Left ventricle myocardium superior (tissue), 1 donor: ENCODE measurements at regions not wholly inside any gene's neighbourhood (a gene's known extent, or its start where the extent isn't known, plus 50 kb on each side); places are given as distances from the start of the nearest gene placed in this dataset.
"Not testable (repeated sequence)": the region's sequence is repeated elsewhere in the genome, so short reads cannot be mapped to it uniquely, and the experiment has no call there.

Source experiments
- ATAC-seq: fragments of 200-7000 bp; cut with Tn5 transposase; one replicate; pipeline ENCODE4 v1.9.1; 2020; ENCODE audit warnings: mild to moderate bottlenecking, moderate library complexity
- DNase-seq: peaks from one replicate; pipeline ENCODE4 v3.0.0-alpha.2; 2020
- intact Hi-C: fragments of 100-400 bp; cut with micrococcal nuclease; formaldehyde crosslinking; loops from one replicate; pipeline ENCODE4 v1.11.0; 2022
- donor health status: DM: no; HTN: yes; CAD: no; lungs with severe emphysema.

- DNase-seq, result no peak
- ATAC-seq, result no peak
- intact Hi-C loops, result no loop called here
These were observed 542.7 kb upstream of the LMO3 start for GRCh38 chr12:17148706-17149105.

- ATAC-seq (no peak), DNase-seq (no peak)
- intact Hi-C loops, result no loop called here
These were observed 536.9 kb upstream of the LMO3 start for GRCh38 chr12:17142856-17143255.

GRCh38 chr12:17139931-17140330 is 534.0 kb upstream of the LMO3 start:
- ATAC-seq (no peak), DNase-seq (no peak)

GRCh38 chr12:17137396-17137795 is 531.4 kb upstream of the LMO3 start:
- intact Hi-C loops, result no loop called here
- no peak for DNase-seq
- ATAC-seq, result no peak

More at GRCh38 chr12:17139931-17140330, 534.0 kb upstream of the LMO3 start:
- intact Hi-C loops, result no loop called here

DNA sequence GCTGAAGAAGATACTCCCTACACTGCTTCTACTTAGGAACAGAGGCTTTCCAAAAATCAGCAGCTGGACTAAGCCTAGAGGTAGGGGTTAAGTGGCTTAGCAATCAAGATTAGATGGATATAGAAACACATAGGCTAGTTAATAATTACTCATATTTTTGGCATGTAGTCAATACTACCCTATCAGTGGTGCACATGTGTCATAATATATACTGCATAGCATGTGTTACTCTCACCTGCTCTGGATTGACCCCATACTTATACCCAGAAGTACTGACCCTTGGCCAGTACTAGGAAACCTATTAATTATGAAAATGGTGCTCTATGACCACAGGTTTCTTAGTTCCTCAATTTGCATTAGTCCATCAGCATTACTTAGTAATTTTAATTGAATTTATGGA is 528.4 kb upstream of the LMO3 start:
- intact Hi-C loops, result no loop called here
- DNase-seq (no peak), ATAC-seq (no peak)

- intact Hi-C loops, result no loop called here
- ATAC-seq (no peak), DNase-seq (no peak)
These were observed 526.4 kb upstream of the LMO3 start for GRCh38 chr12:17132336-17132735.

DNA sequence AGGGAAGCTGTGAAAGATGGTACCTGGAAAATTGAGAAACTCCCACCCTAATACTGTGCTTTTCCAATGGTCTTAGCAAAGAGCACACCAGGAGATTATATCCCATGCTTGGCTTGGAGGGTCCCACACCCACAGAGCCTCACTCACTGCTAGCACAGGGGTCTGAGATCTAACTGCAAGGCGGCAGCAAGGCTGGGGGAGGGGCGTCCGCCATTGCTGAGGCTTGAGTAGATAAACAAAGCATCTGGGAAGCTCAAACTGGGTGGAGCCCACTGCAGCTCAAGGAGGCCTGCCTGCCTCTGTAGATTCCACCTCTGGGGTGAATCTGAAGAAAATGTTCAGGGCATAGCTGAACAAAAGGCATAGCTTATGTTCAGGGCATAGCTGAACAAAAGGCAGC is 510.6 kb upstream of the LMO3 start:
- DNase-seq, ATAC-seq, intact Hi-C loops: not testable (repeated sequence)

DNA sequence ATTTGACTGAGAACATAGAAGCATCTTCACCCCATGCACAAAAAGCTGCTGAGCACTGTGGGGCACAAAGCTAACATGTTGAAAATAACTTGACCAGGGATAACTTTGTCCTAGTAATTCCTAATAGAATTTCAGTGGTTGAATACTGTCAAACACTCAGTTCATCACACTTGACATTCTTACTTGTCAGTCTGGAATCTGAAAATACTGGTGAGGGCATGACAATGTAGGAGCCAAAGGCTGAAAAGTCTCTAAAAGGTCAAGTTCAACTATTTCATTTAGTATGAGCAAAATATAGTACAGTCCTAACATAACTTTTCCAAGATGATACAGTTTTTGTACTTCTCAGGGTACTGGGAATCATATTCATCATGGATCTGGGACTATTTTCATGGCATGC is 504.4 kb upstream of the LMO3 start:
- intact Hi-C loops, result no loop called here
- ATAC-seq (no peak), DNase-seq (no peak)

DNA sequence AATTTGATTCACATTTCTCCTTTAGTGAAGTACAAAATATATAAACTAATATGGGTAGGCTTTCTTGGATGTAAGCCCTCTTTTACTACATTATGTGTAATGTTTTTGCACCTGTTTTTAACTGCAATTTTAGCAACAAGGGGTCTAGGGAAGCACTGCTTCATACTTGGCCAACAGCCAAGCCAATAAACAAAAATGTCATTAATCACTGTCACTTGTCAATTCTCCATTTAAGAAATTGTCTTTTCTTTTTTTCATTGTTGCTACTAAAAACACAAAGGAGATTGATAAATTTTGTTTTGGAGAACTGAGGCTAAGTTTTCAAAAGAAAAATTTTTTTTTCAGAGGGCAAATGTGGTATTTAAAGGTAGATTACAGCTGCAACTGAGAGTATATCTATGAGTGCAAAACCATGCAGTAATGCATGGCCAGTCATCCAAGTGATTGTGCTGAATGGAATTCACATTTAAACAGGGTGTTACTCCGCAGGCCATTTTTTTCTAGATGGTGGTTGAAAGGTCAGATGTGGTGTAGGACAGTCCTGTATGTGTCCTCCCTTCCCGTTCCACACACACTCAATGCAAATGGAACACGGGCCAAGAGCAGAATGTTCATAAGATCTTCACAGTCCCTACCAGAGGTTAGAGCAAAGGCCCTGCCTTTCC is 503.0 kb upstream of the LMO3 start:
- no peak for DNase-seq
- ATAC-seq, result no peak
- intact Hi-C loops, result no loop called here

DNA sequence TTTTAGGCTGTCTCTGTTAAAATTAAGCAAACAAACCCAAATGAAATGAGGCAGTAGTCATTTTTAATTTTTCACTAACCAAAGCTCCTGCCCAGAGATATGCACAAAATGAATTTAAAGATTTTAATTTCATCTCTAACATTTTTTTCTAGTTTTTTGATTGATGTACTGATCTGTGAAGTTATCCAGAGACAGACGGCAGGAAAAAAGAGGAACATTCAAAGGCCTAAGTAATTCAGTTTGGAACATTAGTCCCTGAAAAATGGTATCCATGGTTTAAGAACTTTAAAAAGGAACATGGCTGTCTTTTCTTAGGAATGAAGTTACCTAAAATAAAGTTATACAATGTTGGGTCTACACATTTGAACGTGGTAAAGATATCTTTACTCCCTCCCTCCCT is 498.8 kb upstream of the LMO3 start:
- no peak for DNase-seq
- ATAC-seq, result no peak
- intact Hi-C loops, result no loop called here

DNA sequence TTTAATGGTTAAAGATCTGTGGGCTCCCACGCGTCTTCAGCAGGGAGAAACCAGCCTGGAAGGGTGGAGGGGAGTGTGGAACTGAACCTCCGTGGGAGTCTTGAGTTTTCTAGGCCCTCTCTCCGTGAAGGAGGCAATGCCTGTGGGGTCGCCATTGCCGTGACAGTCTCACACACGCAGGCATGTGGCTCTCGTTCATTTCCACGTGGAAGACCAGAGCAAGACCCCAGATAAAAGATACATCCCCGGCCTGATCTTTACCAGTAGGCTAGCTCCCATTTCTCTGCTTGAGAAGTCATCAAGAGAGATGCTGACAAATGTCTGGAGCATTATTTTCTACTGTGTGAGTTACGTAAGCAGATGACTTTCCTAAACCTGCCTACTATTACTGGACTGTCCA is 491.7 kb upstream of the LMO3 start:
- DNase-seq, result no peak
- no peak for ATAC-seq
- intact Hi-C loops, result no loop called here

DNA sequence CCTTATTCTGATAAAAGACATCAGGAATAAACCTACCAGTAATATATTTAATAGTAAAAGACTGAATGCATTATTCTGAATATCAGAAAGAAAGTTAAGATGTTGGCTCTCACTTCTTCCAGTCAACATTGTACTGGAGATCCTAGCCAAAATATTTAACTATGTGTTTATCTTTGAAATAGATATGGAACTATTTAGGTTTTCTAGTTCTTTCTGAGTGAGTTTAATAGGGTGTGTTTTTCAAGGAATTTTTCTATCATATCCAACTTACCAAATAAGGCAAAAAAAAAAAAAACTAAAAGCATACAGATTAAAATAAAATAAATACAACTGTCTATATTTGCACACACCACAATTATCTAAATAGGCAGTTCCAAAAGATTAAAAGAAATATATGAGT is 478.9 kb upstream of the LMO3 start:
- intact Hi-C loops, result no loop called here
- DNase-seq (no peak), ATAC-seq (no peak)

- intact Hi-C loops, result no loop called here
- no peak for ATAC-seq
- DNase-seq, result no peak
These were observed 473.4 kb upstream of the LMO3 start for GRCh38 chr12:17079251-17079909.

DNA sequence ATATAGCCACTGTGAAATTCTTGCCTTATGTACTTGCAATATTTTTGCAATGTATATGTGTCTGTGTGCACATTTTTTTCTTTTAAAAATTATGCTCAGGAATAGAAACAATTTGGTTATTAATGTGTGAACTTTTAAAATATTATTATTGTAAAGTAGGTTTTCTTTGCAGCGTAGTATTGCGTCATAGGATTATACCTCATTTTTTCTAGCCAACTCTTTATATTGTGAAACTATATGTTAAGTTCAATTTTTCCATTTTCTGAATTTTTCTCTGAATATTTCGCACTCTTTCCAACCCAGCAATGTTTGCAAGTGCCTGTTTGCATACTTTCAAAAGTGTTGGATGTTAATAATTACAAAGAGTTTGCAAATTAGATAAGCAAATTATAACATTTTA is 471.6 kb upstream of the LMO3 start:
- DNase-seq (no peak), ATAC-seq (no peak)
- intact Hi-C loops, result no loop called here

GRCh38 chr12:17076811-17077210 is 470.8 kb upstream of the LMO3 start:
- DNase-seq (no peak), ATAC-seq (no peak)
- intact Hi-C loops, result no loop called here

DNA sequence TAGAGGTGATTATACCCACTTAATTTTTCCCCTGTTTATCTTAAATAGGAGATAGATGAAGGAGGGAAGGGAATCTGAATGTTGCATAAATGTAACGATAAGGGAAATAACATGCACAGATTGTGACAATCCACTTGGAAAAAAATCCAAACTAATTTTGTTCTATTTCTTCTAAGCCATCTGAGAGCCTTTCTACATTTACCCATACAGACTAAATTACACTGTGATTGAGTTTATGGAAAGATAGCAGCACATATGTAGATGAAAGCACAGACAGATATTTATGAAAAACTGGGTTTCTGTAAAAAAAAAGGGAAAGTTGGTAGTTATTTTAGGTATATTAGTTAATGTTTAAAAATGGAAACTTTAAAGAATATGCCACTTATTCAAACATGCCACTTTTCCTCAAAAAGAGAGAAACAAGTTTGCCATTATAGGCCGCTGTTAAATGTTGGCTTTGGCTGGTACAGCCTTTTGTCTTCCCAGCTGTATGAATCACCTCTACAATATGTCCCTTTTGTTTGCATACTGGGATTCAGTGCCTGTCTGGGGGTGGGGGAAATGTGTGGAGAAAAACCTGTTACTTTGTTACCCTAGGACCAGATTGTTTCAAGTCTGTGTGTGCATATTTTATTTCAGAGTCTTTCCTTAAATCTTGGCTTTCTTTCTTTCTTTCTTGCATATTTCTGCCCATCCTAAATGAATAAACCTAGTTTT is 470.2 kb upstream of the LMO3 start:
- intact Hi-C loops, result no loop called here
- no peak for ATAC-seq

DNA sequence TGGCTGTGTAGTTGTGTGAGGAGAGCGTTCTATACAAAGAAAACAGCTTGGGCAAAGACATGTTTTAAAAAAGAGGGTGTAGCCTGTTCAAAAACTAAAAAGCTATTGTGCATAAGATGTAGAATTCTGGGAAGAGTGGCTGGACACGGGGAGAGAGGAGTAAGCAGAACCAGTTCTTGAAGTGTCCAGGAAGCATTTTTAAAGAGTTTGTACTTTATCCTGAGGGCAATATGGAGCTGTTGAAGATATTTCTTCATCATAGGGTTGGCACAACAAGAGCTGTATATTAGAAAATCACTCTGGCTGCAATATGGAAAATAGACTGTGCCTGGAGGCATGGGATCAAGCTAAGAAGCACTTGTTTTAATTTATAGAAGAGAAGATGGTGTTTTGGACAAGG is 458.9 kb upstream of the LMO3 start:
- DNase-seq (no peak), ATAC-seq (no peak)
- intact Hi-C loops, result no loop called here

More for the DNA sequence above, 470.2 kb upstream of the LMO3 start:
- no peak for DNase-seq

DNA sequence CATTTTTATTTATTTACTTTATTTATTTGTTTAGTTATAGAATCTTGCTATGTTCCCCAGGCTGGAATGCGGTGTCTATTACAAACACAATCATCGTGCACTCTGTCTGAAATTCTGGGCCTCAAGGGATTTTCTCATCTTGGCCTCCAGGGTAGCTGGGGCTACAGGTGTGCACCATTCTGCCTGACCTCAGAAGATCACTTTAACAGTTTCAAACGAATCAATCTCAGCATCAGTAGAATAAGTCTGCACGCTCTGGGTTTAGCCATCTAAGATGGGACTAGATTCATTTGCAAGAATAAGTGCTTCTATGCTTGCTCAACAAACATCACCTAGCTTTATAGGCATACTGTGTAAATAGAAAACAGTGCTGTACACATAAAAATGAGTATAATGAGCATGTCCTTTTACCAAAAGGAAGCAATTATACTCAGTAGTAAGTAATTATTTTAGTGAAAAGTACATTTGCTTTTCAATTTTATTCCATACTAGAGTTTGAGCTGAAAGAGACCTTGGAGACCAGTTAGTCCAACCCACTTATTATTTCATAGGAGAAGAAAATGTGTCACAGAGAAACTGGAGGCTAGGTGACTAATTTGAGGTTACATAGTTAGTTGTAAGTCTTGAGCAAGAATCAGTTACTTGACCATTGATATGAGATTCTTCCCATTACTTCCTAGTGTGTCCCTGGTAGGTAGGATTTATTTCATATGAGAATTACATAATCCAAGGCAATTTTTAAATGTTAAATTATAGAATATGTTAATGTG is 456.5 kb upstream of the LMO3 start:
- ATAC-seq (no peak), DNase-seq (no peak)
- intact Hi-C loops, result no loop called here

GRCh38 chr12:17060260-17060659 is 454.3 kb upstream of the LMO3 start:
- intact Hi-C loops, result no loop called here
- no peak for DNase-seq
- ATAC-seq, result no peak

GRCh38 chr12:17056546-17056945 is 450.6 kb upstream of the LMO3 start:
- DNase-seq, result no peak
- no peak for ATAC-seq
- intact Hi-C loops, result no loop called here
